C4-2B (cell line): ENCODE measurements at regions not wholly inside any gene's neighbourhood (a gene's known extent, or its start where the extent isn't known, plus 50 kb on each side); places are given as distances from the start of the nearest gene placed in this dataset.

Experiments used
- CTCF ChIP-seq: fragments of 450-650 bp; conservative IDR thresholded peaks from 2 replicates; pipeline ENCODE4 v1.5.1; 2017; ENCODE audit warnings: mild to moderate bottlenecking
- ZFX ChIP-seq: fragments of 450-650 bp; IDR thresholded peaks from 2 replicates; pipeline ENCODE4 v1.6.1; 2017

GRCh38 chr5:3828761-3829160, 233.1 kb downstream of the IRX1 start:
- TF ChIP-seq CTCF (no peak; the same call in 1 of the 2 replicates), ZFX (no peak)
